Vagina (tissue), 2 donors: ENCODE measurements at regions not wholly inside any gene's neighbourhood (a gene's known extent, or its start where the extent isn't known, plus 50 kb on each side); places are given as distances from the start of the nearest gene placed in this dataset.
A peak's percentile ranks its signal among the peaks of the same experiment; 100 is the strongest.

Source experiments
- DNase-seq, 2 donors: peaks; one replicate each; pipeline ENCODE4 v3.0.0-alpha.2; 2017; ENCODE audit errors: extremely low spot score in 2 of 2
- H3K27ac ChIP-seq: fragments of 200-600 bp; sonication (generic); one replicate; pipeline ENCODE4 v1.5.1; 2019
- H3K27me3 ChIP-seq: fragments of 200-600 bp; sonication (generic); one replicate; pipeline ENCODE4 v1.5.1; 2019
- H3K36me3 ChIP-seq, 2 donors: fragments of 200-600 bp; sonication (generic); one replicate each; pipeline ENCODE4 v1.5.1; 2017 to 2019
- H3K4me1 ChIP-seq: fragments of 200-600 bp; sonication (generic); one replicate; pipeline ENCODE4 v1.5.1; 2019
- H3K4me3 ChIP-seq, 2 donors: fragments of 200-600 bp; sonication (generic); 1 replicate in 1 of 2; 2 replicates in 1 of 2; pipeline ENCODE4 v1.5.1; 2016 to 2019
- H3K9me3 ChIP-seq: fragments of 200-600 bp; sonication (generic); one replicate; pipeline ENCODE4 v1.5.1; 2019
- POLR2A ChIP-seq, 2 donors: fragments of 450-650 bp; IDR thresholded peaks; one replicate each; pipeline ENCODE4 v1.6.1; 2017; ENCODE audit warnings: antibody characterized with exemption in 2 of 2, mild to moderate bottlenecking in 2 of 2, moderate library complexity in 2 of 2
- POLR2AphosphoS5 ChIP-seq, 2 donors: sonication (generic); formaldehyde crosslinking; IDR thresholded peaks; one replicate each; pipeline ENCODE4 v1.9.0; 2017; ENCODE audit warnings: antibody characterized with exemption in 2 of 2, mild to moderate bottlenecking in 2 of 2, low read depth in 1 of 2; ENCODE audit not compliant: insufficient read depth in 1 of 2
- intact Hi-C: fragments of 100-400 bp; cut with DNase I; formaldehyde crosslinking; loops from one replicate; pipeline ENCODE4 v1.15.1; 2023
- TF ChIP-seq, protein P1 (sequence below), 3 experiments: fragments of 450-650 bp in 2 of 3; fragments of 200-600 bp in 1 of 3; sonication (generic) in 1 of 3; IDR thresholded peaks; one replicate each; pipeline ENCODE4 v1.5.1; 2017 to 2019; ENCODE audit warnings: antibody characterized with exemption in 3 of 3, mild to moderate bottlenecking in 2 of 3, moderate library complexity in 2 of 3

DNA sequence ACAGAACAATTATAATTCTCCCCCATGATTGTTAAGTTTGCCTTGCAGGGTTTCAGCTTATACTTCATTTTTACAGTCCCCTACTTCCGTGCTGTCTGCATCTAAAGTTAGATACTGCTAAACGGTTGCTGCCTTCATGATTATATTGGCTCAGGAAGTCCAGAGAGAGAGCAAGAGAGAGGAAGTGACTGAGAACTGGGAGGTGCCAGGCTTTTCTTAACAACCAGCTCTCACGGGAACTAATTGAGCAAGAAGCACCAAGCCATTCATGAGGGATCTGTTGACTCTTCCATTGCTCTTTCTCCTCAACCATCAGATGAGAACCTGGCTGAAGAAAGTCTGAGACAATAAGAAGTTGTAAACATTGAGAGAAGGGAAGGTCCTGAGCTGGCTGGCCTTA, 125.5 kb upstream of the SIX2 start:
- H3K9me3 ChIP-seq, result no peaks in the 10 kb centered on the region
- no peaks in the 10 kb centered on the region for H3K4me1 ChIP-seq
- no peaks in the 10 kb centered on the region for H3K27me3 ChIP-seq
- intact Hi-C loops, result no loop called here
- H3K4me3 ChIP-seq, result no peak overlapping the region
- no peak for TF ChIP-seq POLR2A (IDR thresholded peaks at IDR 0.05)
- TF ChIP-seq, protein P1, sequence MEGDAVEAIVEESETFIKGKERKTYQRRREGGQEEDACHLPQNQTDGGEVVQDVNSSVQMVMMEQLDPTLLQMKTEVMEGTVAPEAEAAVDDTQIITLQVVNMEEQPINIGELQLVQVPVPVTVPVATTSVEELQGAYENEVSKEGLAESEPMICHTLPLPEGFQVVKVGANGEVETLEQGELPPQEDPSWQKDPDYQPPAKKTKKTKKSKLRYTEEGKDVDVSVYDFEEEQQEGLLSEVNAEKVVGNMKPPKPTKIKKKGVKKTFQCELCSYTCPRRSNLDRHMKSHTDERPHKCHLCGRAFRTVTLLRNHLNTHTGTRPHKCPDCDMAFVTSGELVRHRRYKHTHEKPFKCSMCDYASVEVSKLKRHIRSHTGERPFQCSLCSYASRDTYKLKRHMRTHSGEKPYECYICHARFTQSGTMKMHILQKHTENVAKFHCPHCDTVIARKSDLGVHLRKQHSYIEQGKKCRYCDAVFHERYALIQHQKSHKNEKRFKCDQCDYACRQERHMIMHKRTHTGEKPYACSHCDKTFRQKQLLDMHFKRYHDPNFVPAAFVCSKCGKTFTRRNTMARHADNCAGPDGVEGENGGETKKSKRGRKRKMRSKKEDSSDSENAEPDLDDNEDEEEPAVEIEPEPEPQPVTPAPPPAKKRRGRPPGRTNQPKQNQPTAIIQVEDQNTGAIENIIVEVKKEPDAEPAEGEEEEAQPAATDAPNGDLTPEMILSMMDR (IDR thresholded peaks at IDR 0.05), result no peak
- TF ChIP-seq POLR2AphosphoS5 (IDR thresholded peaks at IDR 0.05; ENCODE audit: insufficient read depth in 1 of 2, low read depth in 1 of 2), result no peak
- H3K36me3 ChIP-seq, result no peaks in the 10 kb centered on the region
- peak in 1 of 2 donors; percentile 58 for DNase-seq
- no peak overlapping the region for H3K27ac ChIP-seq

DNA sequence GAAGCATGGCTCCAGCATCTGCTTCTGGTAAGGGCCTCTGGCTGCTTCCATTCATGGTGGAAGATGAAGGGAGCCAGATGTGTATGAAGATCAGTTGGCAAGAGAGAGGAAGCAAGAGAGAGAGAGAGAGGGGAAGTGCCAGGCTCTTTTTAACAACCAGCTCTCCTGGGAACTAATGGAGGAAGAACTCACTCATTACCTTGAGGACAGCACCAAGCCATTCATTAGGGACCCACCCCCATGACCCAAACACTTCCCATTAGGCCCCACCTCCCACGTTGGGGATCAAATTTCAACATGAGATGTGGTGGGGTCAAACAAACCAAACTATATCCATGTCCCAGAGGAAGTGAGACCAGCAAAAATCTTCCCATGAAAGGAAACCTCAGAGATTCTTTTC, 124.8 kb upstream of the SIX2 start:
- H3K27ac ChIP-seq, result no peak overlapping the region
- H3K4me3 ChIP-seq, result no peak overlapping the region
- no peaks in the 10 kb centered on the region for H3K27me3 ChIP-seq
- no peaks in the 10 kb centered on the region for H3K36me3 ChIP-seq
- intact Hi-C loops, result no loop called here
- peaks cover 6% of the 10 kb centered on the region for H3K4me1 ChIP-seq
- TF ChIP-seq POLR2A (IDR thresholded peaks at IDR 0.05), result no peak
- no peak for TF ChIP-seq POLR2AphosphoS5 (IDR thresholded peaks at IDR 0.05; ENCODE audit: insufficient read depth in 1 of 2, low read depth in 1 of 2)
- TF ChIP-seq, protein P1 (IDR thresholded peaks at IDR 0.05), result no peak
- peak in 1 of 2 donors; percentile 52 for DNase-seq
- no peaks in the 10 kb centered on the region for H3K9me3 ChIP-seq

DNA sequence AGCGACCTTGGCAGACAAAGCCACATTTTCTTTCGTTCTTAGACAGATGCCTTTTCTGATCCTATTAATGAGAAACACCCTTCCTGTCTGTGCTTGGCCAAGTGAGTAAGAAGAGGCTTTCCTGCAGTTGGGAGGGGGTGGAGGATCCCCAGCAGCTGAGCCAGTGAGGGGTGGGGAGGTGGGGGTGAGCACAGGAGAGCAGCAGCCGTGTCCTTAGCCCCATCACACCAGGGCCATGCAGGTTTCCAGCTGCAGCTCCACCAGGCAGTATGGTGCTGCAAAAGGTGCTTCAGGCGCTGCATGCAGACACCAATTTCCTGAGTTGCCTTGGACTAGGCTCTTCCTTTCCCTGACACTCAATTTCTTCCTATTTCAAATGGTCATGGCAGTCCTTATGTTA, 123.3 kb upstream of the SIX2 start:
- no peak overlapping the region for H3K27ac ChIP-seq
- DNase-seq, result peak in 1 of 2 donors; percentile 72
- no peak overlapping the region for H3K4me3 ChIP-seq
- TF ChIP-seq, protein P1 (IDR thresholded peaks at IDR 0.05), result no peak
- no peak for TF ChIP-seq POLR2AphosphoS5 (IDR thresholded peaks at IDR 0.05; ENCODE audit: insufficient read depth in 1 of 2, low read depth in 1 of 2)
- TF ChIP-seq POLR2A (IDR thresholded peaks at IDR 0.05), result no peak
- no peaks in the 10 kb centered on the region for H3K27me3 ChIP-seq
- peaks cover 6% of the 10 kb centered on the region for H3K4me1 ChIP-seq
- intact Hi-C loops, result no loop called here
- no peaks in the 10 kb centered on the region for H3K9me3 ChIP-seq
- H3K36me3 ChIP-seq, result no peaks in the 10 kb centered on the region

DNA sequence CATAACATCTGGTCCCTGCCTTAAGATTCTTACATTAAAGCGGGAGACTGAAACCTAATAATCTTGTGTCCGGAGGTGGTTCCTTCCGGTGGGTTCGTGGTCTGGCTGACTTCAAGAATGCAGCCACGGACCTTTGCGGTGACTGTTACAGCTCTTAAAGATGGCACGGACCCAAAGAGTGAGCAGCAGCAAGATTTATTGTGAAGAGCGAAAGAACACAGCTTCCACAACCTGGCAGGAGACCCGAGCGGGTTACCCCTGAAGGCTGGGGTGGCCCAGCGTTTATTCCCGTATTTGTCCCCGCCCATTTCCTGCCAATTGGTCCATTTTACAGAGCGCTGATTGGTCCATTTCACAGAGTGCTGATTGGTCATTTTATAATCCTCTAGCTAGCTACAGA, 122.3 kb upstream of the SIX2 start:
- H3K27ac ChIP-seq, result no peak overlapping the region
- TF ChIP-seq POLR2A (IDR thresholded peaks at IDR 0.05) (no peak), POLR2AphosphoS5 (IDR thresholded peaks at IDR 0.05; ENCODE audit: insufficient read depth in 1 of 2, low read depth in 1 of 2) (no peak)
- TF ChIP-seq, protein P1 (IDR thresholded peaks at IDR 0.05), result no peak
- peaks cover 6% of the 10 kb centered on the region for H3K4me1 ChIP-seq
- intact Hi-C loops, result no loop called here
- DNase-seq, result no peak
- H3K9me3 ChIP-seq, result no peaks in the 10 kb centered on the region
- no peak overlapping the region for H3K4me3 ChIP-seq
- H3K36me3 ChIP-seq, result no peaks in the 10 kb centered on the region
- H3K27me3 ChIP-seq, result no peaks in the 10 kb centered on the region

DNA sequence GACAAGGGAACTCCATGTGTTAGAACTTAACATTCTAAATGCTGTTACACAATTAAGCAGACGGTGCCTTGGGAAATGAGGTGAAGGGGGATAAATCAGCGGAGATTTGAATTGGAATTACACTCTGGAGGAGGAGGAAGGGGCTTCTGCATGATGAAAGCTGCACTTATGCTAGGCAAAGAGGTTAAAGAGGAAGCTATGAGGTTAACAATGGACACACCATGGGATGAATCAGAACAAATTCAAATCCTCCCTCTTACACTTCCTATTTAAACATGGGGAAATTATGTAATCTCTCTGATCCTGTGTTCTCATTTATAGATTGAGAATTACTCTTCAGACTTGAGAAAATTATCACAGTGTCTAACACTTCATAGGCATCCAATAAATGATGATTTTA, 121.5 kb upstream of the SIX2 start:
- intact Hi-C loops, result no loop called here
- no peak for DNase-seq
- TF ChIP-seq POLR2A (IDR thresholded peaks at IDR 0.05) (no peak), POLR2AphosphoS5 (IDR thresholded peaks at IDR 0.05; ENCODE audit: insufficient read depth in 1 of 2, low read depth in 1 of 2) (no peak)
- TF ChIP-seq, protein P1 (IDR thresholded peaks at IDR 0.05), result no peak
- Histone ChIP-seq H3K27ac (no peak overlapping the region), H3K4me1 (peaks cover 6% of the 10 kb centered on the region), H3K27me3 (no peaks in the 10 kb centered on the region), H3K9me3 (no peaks in the 10 kb centered on the region), H3K36me3 (no peaks in the 10 kb centered on the region), H3K4me3 (no peak overlapping the region)
